GM23338 (cell line): ENCODE measurements at regions not wholly inside any gene's neighbourhood (a gene's known extent, or its start where the extent isn't known, plus 50 kb on each side); places are given as distances from the start of the nearest gene placed in this dataset.

Experiments
- ATAC-seq: fragments of 200-7000 bp; cut with Tn5 transposase; 3 replicates; pipeline ENCODE4 v1.9.1; 2020
- DNase-seq: peaks from one replicate; pipeline ENCODE4 v3.0.0-alpha.2; 2015; ENCODE audit warnings: low spot score
- H2AFZ ChIP-seq: fragments of 200-600 bp; sonication (generic); 2 replicates; pipeline ENCODE4 v1.8.0; 2016; ENCODE audit warnings: antibody characterized with exemption, mild to moderate bottlenecking, moderate library complexity
- H3F3A ChIP-seq: fragments of 200-600 bp; sonication (generic); replicated peaks from 2 replicates; pipeline ENCODE4 v1.8.0; 2017; ENCODE audit warnings: antibody characterized with exemption, mixed run types, low read depth
- H3K27ac ChIP-seq: fragments of 200-600 bp; sonication (generic); 2 replicates; pipeline ENCODE4 v1.6.1; 2016; ENCODE audit warnings: low read depth
- H3K27me3 ChIP-seq: fragments of 200-600 bp; sonication (generic); 2 replicates; pipeline ENCODE4 v1.8.0; 2016; ENCODE audit warnings: mild to moderate bottlenecking, mixed run types, moderate library complexity; ENCODE audit not compliant: insufficient read depth
- H3K36me3 ChIP-seq: fragments of 200-600 bp; sonication (generic); 2 replicates; pipeline ENCODE4 v1.8.0; 2016; ENCODE audit warnings: mild to moderate bottlenecking; ENCODE audit not compliant: insufficient read depth
- H3K4me1 ChIP-seq: fragments of 200-600 bp; sonication (generic); 2 replicates; pipeline ENCODE4 v1.8.0; 2016; ENCODE audit warnings: mild to moderate bottlenecking, moderate library complexity; ENCODE audit not compliant: insufficient read depth
- H3K4me2 ChIP-seq: fragments of 200-600 bp; sonication (generic); 2 replicates; pipeline ENCODE4 v1.7.1; 2017; ENCODE audit warnings: mixed run types
- H3K4me3 ChIP-seq: fragments of 200-600 bp; sonication (generic); 2 replicates; pipeline ENCODE4 v1.6.1; 2016; ENCODE audit warnings: mixed run types
- H3K79me2 ChIP-seq: fragments of 200-600 bp; sonication (generic); replicated peaks from 2 replicates; pipeline ENCODE4 v1.8.0; 2017; ENCODE audit warnings: mild to moderate bottlenecking; ENCODE audit not compliant: insufficient read depth
- H3K9me2 ChIP-seq: fragments of 200-600 bp; sonication (generic); 2 replicates; pipeline ENCODE4 v1.8.0; 2017; ENCODE audit not compliant: insufficient read depth
- H4K20me1 ChIP-seq: fragments of 200-600 bp; sonication (generic); replicated peaks from 2 replicates; pipeline ENCODE4 v1.8.0; 2017; ENCODE audit warnings: mild to moderate bottlenecking; ENCODE audit not compliant: insufficient read depth
- H3K27ac Mint-ChIP-seq: 2 replicates; pipeline ENCODE4 v1.8.0; 2020; ENCODE audit warnings: inconsistent platforms, mild to moderate bottlenecking, moderate library complexity, mixed read lengths
- H3K27me3 Mint-ChIP-seq: 3 replicates; pipeline ENCODE4 v1.8.0; 2022; ENCODE audit warnings: low read depth, mild to moderate bottlenecking, moderate library complexity, mixed read lengths, inconsistent platforms; ENCODE audit not compliant: insufficient read depth, poor library complexity
- H3K36me3 Mint-ChIP-seq: 3 replicates; pipeline ENCODE4 v1.8.0; 2021; ENCODE audit warnings: low read depth, mild to moderate bottlenecking, inconsistent platforms, moderate library complexity, mixed read lengths
- H3K4me1 Mint-ChIP-seq: 3 replicates; pipeline ENCODE4 v1.8.0; 2020; ENCODE audit warnings: mild to moderate bottlenecking, inconsistent platforms, mixed read lengths
- H3K4me3 Mint-ChIP-seq: 3 replicates; pipeline ENCODE4 v1.8.0; 2021; ENCODE audit warnings: moderate library complexity, mild to moderate bottlenecking, inconsistent platforms, mixed read lengths
- H3K9me3 Mint-ChIP-seq: 3 replicates; pipeline ENCODE4 v1.8.0; 2020; ENCODE audit warnings: moderate library complexity, mild to moderate bottlenecking, inconsistent platforms, mixed read lengths
- CREB1 ChIP-seq: fragments of 250-450 bp; sonication (Bioruptor Pico); IDR thresholded peaks from 2 replicates; pipeline ENCODE4 v1.5.0; 2020; ENCODE audit warnings: low read depth, mild to moderate bottlenecking, moderate library complexity
- EZH2 ChIP-seq: fragments of 200-600 bp; sonication (generic); IDR thresholded peaks from one replicate; pipeline ENCODE4 v1.8.0; 2017; ENCODE audit warnings: antibody characterized with exemption, mild to moderate bottlenecking, low read depth; ENCODE audit not compliant: unreplicated experiment
- EZH2phosphoT487 ChIP-seq: fragments of 200-600 bp; sonication (generic); IDR thresholded peaks from one replicate; pipeline ENCODE4 v1.8.1; 2018; ENCODE audit warnings: antibody characterized with exemption; ENCODE audit not compliant: unreplicated experiment
- JUNB ChIP-seq: IDR thresholded peaks from one replicate; pipeline ENCODE4 v1.6.1; 2016; ENCODE audit warnings: antibody characterized with exemption; ENCODE audit not compliant: unreplicated experiment
- NANOG ChIP-seq: IDR thresholded peaks from 2 replicates; pipeline ENCODE4 v1.6.1; 2016; ENCODE audit warnings: antibody characterized with exemption, borderline replicate concordance
- REST ChIP-seq: IDR thresholded peaks from one replicate; pipeline ENCODE4 v1.6.1; 2018; ENCODE audit warnings: antibody characterized with exemption; ENCODE audit not compliant: unreplicated experiment
- STAT1 ChIP-seq: IDR thresholded peaks from one replicate; pipeline ENCODE4 v1.6.1; 2016; ENCODE audit warnings: antibody characterized with exemption; ENCODE audit not compliant: unreplicated experiment
- ZNF331 ChIP-seq: fragments of 250-450 bp; sonication (Bioruptor Pico); IDR thresholded peaks from 2 replicates; pipeline ENCODE4 v1.5.0; 2020; ENCODE audit warnings: low read depth, mild to moderate bottlenecking, moderate library complexity
- ZNF462 ChIP-seq: fragments of 250-450 bp; sonication (Bioruptor Pico); IDR thresholded peaks from 2 replicates; pipeline ENCODE4 v1.5.0; 2020; ENCODE audit warnings: mild to moderate bottlenecking, moderate library complexity
- TF ChIP-seq, protein P1 (sequence below): IDR thresholded peaks from 2 replicates; pipeline ENCODE4 v1.6.1; 2016; ENCODE audit warnings: antibody characterized with exemption

DNA sequence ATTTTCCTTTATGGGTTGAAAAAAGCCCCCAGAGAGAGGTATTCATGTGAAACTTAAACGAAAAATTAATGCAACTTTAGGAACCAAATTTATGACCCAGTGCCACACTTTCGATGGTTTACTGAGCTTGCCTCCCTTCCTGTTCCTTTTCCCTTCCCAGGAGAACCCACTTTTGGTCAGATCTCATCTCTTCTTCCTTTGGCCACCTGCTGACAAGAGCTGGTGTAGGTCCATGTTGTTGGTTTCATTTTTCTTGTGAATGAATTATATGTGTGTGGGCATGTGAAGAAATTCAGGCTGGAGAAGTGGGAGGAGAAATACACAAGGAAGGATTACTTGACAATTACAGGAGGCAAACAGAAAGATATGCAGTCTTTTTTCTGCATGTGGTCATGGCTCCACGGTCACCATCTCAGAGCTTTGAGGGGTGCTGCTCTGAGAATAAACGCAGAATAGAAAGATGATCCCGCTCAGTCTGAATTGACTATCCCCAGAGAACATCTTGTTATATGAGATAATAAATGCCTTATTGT lies 111.3 kb upstream of the TCF4 start:
- Histone ChIP-seq H3K27me3 (no peaks in the 10 kb centered on the region), H3K27ac (no peak overlapping the region), H3F3A (no peaks in the 10 kb centered on the region), H2AFZ (no peak overlapping the region), H3K4me1 (no peaks in the 10 kb centered on the region), H3K4me3 (no peak overlapping the region), H3K9me2 (no peaks in the 10 kb centered on the region; the same call in 1 of the 2 replicates), H3K79me2 (no peaks in the 10 kb centered on the region), H3K36me3 (no peaks in the 10 kb centered on the region), H3K4me2 (no peak overlapping the region), H4K20me1 (no peaks in the 10 kb centered on the region)
- Mint-ChIP-seq H3K4me3 (no peak overlapping the region), H3K27me3 (no peaks in the 10 kb centered on the region), H3K36me3 (no peaks in the 10 kb centered on the region; the same call in 2 of the 3 replicates), H3K4me1 (no peaks in the 10 kb centered on the region), H3K27ac (no peak overlapping the region), H3K9me3 (peaks cover 8% of the 10 kb centered on the region; the same call in 1 of the 3 replicates)
- no peak for TF ChIP-seq EZH2phosphoT487
- no peak for TF ChIP-seq CREB1 (CRISPR knock-in tag)
- no peak for TF ChIP-seq JUNB
- no peak for TF ChIP-seq NANOG
- no peak for TF ChIP-seq EZH2
- no peak for TF ChIP-seq ZNF331 (CRISPR knock-in tag)
- no peak for TF ChIP-seq STAT1
- ATAC-seq (no peak), DNase-seq (no peak)

- Histone ChIP-seq H3K79me2 (no peaks in the 10 kb centered on the region), H4K20me1 (no peaks in the 10 kb centered on the region), H2AFZ (no peak overlapping the region), H3F3A (no peaks in the 10 kb centered on the region), H3K27me3 (no peaks in the 10 kb centered on the region), H3K9me2 (no peaks in the 10 kb centered on the region; the same call in 1 of the 2 replicates), H3K4me3 (no peak overlapping the region), H3K36me3 (no peaks in the 10 kb centered on the region), H3K4me1 (0 out of 2 replicates have a peak, but pooled peaks cover 4% of the 10 kb centered on the region), H3K27ac (no peak overlapping the region), H3K4me2 (no peak overlapping the region)
- no peak for DNase-seq
- Mint-ChIP-seq H3K27ac (no peak overlapping the region), H3K4me1 (no peaks in the 10 kb centered on the region), H3K4me3 (no peak overlapping the region), H3K27me3 (no peaks in the 10 kb centered on the region), H3K9me3 (peaks cover 3% of the 10 kb centered on the region; the same call in 1 of the 3 replicates), H3K36me3 (no peaks in the 10 kb centered on the region)
- no peak for ATAC-seq
- TF ChIP-seq, protein P1, sequence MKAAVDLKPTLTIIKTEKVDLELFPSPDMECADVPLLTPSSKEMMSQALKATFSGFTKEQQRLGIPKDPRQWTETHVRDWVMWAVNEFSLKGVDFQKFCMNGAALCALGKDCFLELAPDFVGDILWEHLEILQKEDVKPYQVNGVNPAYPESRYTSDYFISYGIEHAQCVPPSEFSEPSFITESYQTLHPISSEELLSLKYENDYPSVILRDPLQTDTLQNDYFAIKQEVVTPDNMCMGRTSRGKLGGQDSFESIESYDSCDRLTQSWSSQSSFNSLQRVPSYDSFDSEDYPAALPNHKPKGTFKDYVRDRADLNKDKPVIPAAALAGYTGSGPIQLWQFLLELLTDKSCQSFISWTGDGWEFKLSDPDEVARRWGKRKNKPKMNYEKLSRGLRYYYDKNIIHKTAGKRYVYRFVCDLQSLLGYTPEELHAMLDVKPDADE = no peak
- TF ChIP-seq REST (no peak), ZNF331 (CRISPR knock-in tag) (no peak), CREB1 (CRISPR knock-in tag) (no peak), ZNF462 (CRISPR knock-in tag) (no peak)
Observed at GRCh38 chr18:55696811-55697210, 108.8 kb upstream of the TCF4 start.
